ENCODE measurements at regions not wholly inside any gene's neighbourhood (a gene's known extent, or its start where the extent isn't known, plus 50 kb on each side); places are given as distances from the start of the nearest gene placed in this dataset.

DNA sequence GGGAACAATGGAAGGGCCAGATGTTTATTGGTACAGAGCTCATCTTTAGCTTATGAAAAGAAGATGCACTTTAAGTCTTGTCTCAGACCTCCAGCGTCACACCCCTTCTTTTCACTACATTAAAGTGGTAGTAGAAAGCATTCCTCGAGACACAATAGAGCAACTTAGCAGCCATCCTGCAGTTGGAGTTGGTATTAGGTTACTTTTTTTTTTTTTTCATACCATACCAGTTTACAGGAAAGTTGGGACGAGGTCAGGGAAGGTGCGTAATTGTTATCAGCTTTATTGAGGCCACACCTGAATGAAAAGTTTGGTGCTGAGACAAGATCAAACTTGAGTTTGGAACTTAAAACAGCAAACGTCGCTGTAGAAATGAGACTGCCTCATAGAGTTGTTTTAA lies 203.8 kb downstream of the SOX2 start:
- Mint-ChIP-seq H3K27me3 (ENCODE audit: low read depth, unreplicated experiment) (peaks cover 8% of the 10 kb centered on the region), H3K36me3 (ENCODE audit: low read depth, unreplicated experiment) (no peaks in the 10 kb centered on the region), H3K4me1 (ENCODE audit: low read depth, unreplicated experiment) (peaks cover 1% of the 10 kb centered on the region), H3K27ac (ENCODE audit: unreplicated experiment) (no peak overlapping the region), H3K9me3 (ENCODE audit: unreplicated experiment) (no peaks in the 10 kb centered on the region), H3K4me3 (ENCODE audit: unreplicated experiment) (no peak overlapping the region)
- no peak overlapping the region for H3K4me2 ChIP-seq (ENCODE audit: low read length)
- H3K36me3 ChIP-seq (ENCODE audit: insufficient read depth, low read length), result no peaks in the 10 kb centered on the region
- FAIRE-seq, result no peak
- no peak for DNase-seq (ENCODE audit: low read depth)
- H2AFZ ChIP-seq (ENCODE audit: low read depth, low read length), result no peak overlapping the region
- no peaks in the 10 kb centered on the region for H3K4me1 ChIP-seq (ENCODE audit: insufficient read depth, low read length)
- H4K20me1 ChIP-seq (ENCODE audit: insufficient read depth, low read length), result no peaks in the 10 kb centered on the region
- H3K9ac ChIP-seq (ENCODE audit: low read length), result no peak overlapping the region
- no peak overlapping the region for H3K27ac ChIP-seq (ENCODE audit: low read depth, low read length)
- TF ChIP-seq CTCF (IDR thresholded peaks at IDR 0.05; ENCODE audit: insufficient read depth, low read depth, low read length), result no peak
- no peaks in the 10 kb centered on the region for H3K27me3 ChIP-seq (ENCODE audit: insufficient read depth, low read length)
- H3K79me2 ChIP-seq (ENCODE audit: insufficient read depth, low read length), result no peaks in the 10 kb centered on the region
- H3K4me3 ChIP-seq (ENCODE audit: insufficient read depth, low read depth, low read length), result no peak overlapping the region
- H3K9me3 ChIP-seq (ENCODE audit: insufficient read depth, low read depth, low read length), result no peaks in the 10 kb centered on the region

GRCh38 chr3:181916013-181916412 lies 204.3 kb downstream of the SOX2 start:
- Histone ChIP-seq H3K27me3 (ENCODE audit: insufficient read depth, low read length) (no peaks in the 10 kb centered on the region), H3K79me2 (ENCODE audit: insufficient read depth, low read length) (no peaks in the 10 kb centered on the region), H3K4me3 (ENCODE audit: insufficient read depth, low read depth, low read length) (no peak overlapping the region), H3K9ac (ENCODE audit: low read length) (no peak overlapping the region), H3K36me3 (ENCODE audit: insufficient read depth, low read length) (no peaks in the 10 kb centered on the region), H2AFZ (ENCODE audit: low read depth, low read length) (no peak overlapping the region), H3K4me1 (ENCODE audit: insufficient read depth, low read length) (no peaks in the 10 kb centered on the region), H3K4me2 (ENCODE audit: low read length) (no peak overlapping the region), H3K27ac (ENCODE audit: low read depth, low read length) (no peak overlapping the region), H3K9me3 (ENCODE audit: insufficient read depth, low read depth, low read length) (no peaks in the 10 kb centered on the region), H4K20me1 (ENCODE audit: insufficient read depth, low read length) (no peaks in the 10 kb centered on the region)
- Mint-ChIP-seq H3K4me3 (ENCODE audit: unreplicated experiment) (no peak overlapping the region), H3K36me3 (ENCODE audit: low read depth, unreplicated experiment) (no peaks in the 10 kb centered on the region), H3K27ac (ENCODE audit: unreplicated experiment) (no peak overlapping the region), H3K4me1 (ENCODE audit: low read depth, unreplicated experiment) (peaks cover 1% of the 10 kb centered on the region), H3K9me3 (ENCODE audit: unreplicated experiment) (no peaks in the 10 kb centered on the region), H3K27me3 (ENCODE audit: low read depth, unreplicated experiment) (peaks cover 8% of the 10 kb centered on the region)
- TF ChIP-seq CTCF (IDR thresholded peaks at IDR 0.05; ENCODE audit: insufficient read depth, low read depth, low read length) (no peak), EZH2 (IDR thresholded peaks at IDR 0.05; ENCODE audit: insufficient read depth, low read length) (no peak)
- no peak for FAIRE-seq
- no peak for DNase-seq (ENCODE audit: low read depth)

- Histone ChIP-seq H3K4me3 (ENCODE audit: insufficient read depth, low read depth, low read length) (no peak overlapping the region), H3K4me1 (ENCODE audit: insufficient read depth, low read length) (no peaks in the 10 kb centered on the region), H4K20me1 (ENCODE audit: insufficient read depth, low read length) (no peaks in the 10 kb centered on the region), H3K36me3 (ENCODE audit: insufficient read depth, low read length) (no peaks in the 10 kb centered on the region), H3K9ac (ENCODE audit: low read length) (no peak overlapping the region), H3K9me3 (ENCODE audit: insufficient read depth, low read depth, low read length) (no peaks in the 10 kb centered on the region), H3K27me3 (ENCODE audit: insufficient read depth, low read length) (no peaks in the 10 kb centered on the region), H3K79me2 (ENCODE audit: insufficient read depth, low read length) (no peaks in the 10 kb centered on the region), H2AFZ (ENCODE audit: low read depth, low read length) (no peak overlapping the region), H3K4me2 (ENCODE audit: low read length) (no peak overlapping the region), H3K27ac (ENCODE audit: low read depth, low read length) (no peak overlapping the region)
- Mint-ChIP-seq H3K4me1 (ENCODE audit: low read depth, unreplicated experiment) (peaks cover 1% of the 10 kb centered on the region), H3K9me3 (ENCODE audit: unreplicated experiment) (no peaks in the 10 kb centered on the region), H3K27me3 (ENCODE audit: low read depth, unreplicated experiment) (peaks cover 6% of the 10 kb centered on the region), H3K27ac (ENCODE audit: unreplicated experiment) (no peak overlapping the region), H3K36me3 (ENCODE audit: low read depth, unreplicated experiment) (no peaks in the 10 kb centered on the region), H3K4me3 (ENCODE audit: unreplicated experiment) (no peak overlapping the region)
- FAIRE-seq (no peak), DNase-seq (ENCODE audit: low read depth) (peak; percentile 16)
- TF ChIP-seq EZH2 (IDR thresholded peaks at IDR 0.05; ENCODE audit: insufficient read depth, low read length), result no peak
- TF ChIP-seq CTCF (IDR thresholded peaks at IDR 0.05; ENCODE audit: insufficient read depth, low read depth, low read length), result no peak
These were observed 205.3 kb downstream of the SOX2 start for GRCh38 chr3:181917027-181917426.

Measured in astrocyte (in vitro differentiated cells and primary cell).